ENCODE measurements at regions not wholly inside any gene's neighbourhood (a gene's known extent, or its start where the extent isn't known, plus 50 kb on each side); places are given as distances from the start of the nearest gene placed in this dataset.
A peak's percentile ranks its signal among the peaks of the same experiment; 100 is the strongest.

GRCh38 chr2:185074156-185074555 is 475.8 kb downstream of the ZNF804A start (continued):
- TF ChIP-seq IRF3 (IDR thresholded peaks at IDR 0.05; ENCODE audit: low read depth, low read length) (no peak), RCOR1 (IDR thresholded peaks at IDR 0.05; ENCODE audit: low read length) (no peak)

GRCh38 chr2:185082749-185083148 is 484.4 kb downstream of the ZNF804A start:
- 63% methylated on average over 3 of the region's 3 CpGs for WGBS (ENCODE audit: low lambda C conversion rate)

GRCh38 chr2:185108588-185108987 is 510.3 kb downstream of the ZNF804A start:
- no peak for DNase-seq
- Histone ChIP-seq H3K9ac (no peak overlapping the region), H3K79me2 (ENCODE audit: insufficient read depth) (no peaks in the 10 kb centered on the region), H3K36me3 (replicated peaks in 1 of 2; ENCODE audit: control insufficient read depth in 1 of 2, insufficient read depth in 2 of 2, low read length in 1 of 2) (no peaks in the 10 kb centered on the region), H3K27me3 (ENCODE audit: insufficient read depth) (no peaks in the 10 kb centered on the region), H3K9me2 (no peaks in the 10 kb centered on the region), H2AFZ (ENCODE audit: low read depth) (no peak overlapping the region), H3K4me1 (ENCODE audit: control insufficient read depth in 1 of 2, insufficient read depth in 2 of 2, low read depth in 1 of 2, low read length in 1 of 2) (no peaks in the 10 kb centered on the region), H3K27ac (ENCODE audit: low read depth in 2 of 2, low read length in 1 of 2) (no peak overlapping the region), H3K9me3 (no peaks in the 10 kb centered on the region), H3K4me3 (ENCODE audit: low read depth in 2 of 2, low read length in 1 of 2) (no peak overlapping the region), H3K4me2 (no peak overlapping the region), H4K20me1 (ENCODE audit: insufficient read depth) (no peaks in the 10 kb centered on the region), H3F3A (replicated peaks; ENCODE audit: insufficient read depth) (no peaks in the 10 kb centered on the region)
- TF ChIP-seq RAD21 (IDR thresholded peaks at IDR 0.05; ENCODE audit: low read length) (peak; percentile 54), POLR2AphosphoS5 (IDR thresholded peaks at IDR 0.05; ENCODE audit: low read depth, low read length) (no peak)
- ChIA-PET CTCF (no interaction called here), POLR2A (no interaction called here)
- 24% methylated on average over 2 of the region's 2 CpGs for WGBS (ENCODE audit: low lambda C conversion rate)

More at GRCh38 chr2:185082749-185083148, 484.4 kb downstream of the ZNF804A start:
- Histone ChIP-seq H2AFZ (ENCODE audit: low read depth) (no peak overlapping the region), H3K9me3 (no peaks in the 10 kb centered on the region), H3K27me3 (ENCODE audit: insufficient read depth) (no peaks in the 10 kb centered on the region), H3K9me2 (no peaks in the 10 kb centered on the region), H3F3A (replicated peaks; ENCODE audit: insufficient read depth) (no peaks in the 10 kb centered on the region), H3K4me3 (ENCODE audit: low read depth in 2 of 2, low read length in 1 of 2) (no peak overlapping the region), H3K36me3 (replicated peaks in 1 of 2; ENCODE audit: control insufficient read depth in 1 of 2, insufficient read depth in 2 of 2, low read length in 1 of 2) (no peaks in the 10 kb centered on the region), H3K27ac (ENCODE audit: low read depth in 2 of 2, low read length in 1 of 2) (no peak overlapping the region), H3K9ac (no peak overlapping the region), H3K4me2 (no peak overlapping the region), H3K79me2 (ENCODE audit: insufficient read depth) (no peaks in the 10 kb centered on the region), H3K4me1 (ENCODE audit: control insufficient read depth in 1 of 2, insufficient read depth in 2 of 2, low read depth in 1 of 2, low read length in 1 of 2) (no peaks in the 10 kb centered on the region), H4K20me1 (ENCODE audit: insufficient read depth) (no peaks in the 10 kb centered on the region)
- TF ChIP-seq RFX5 (IDR thresholded peaks at IDR 0.05; ENCODE audit: low read length) (no peak), FOXM1 (IDR thresholded peaks at IDR 0.05; ENCODE audit: low read depth) (no peak), SMC3 (IDR thresholded peaks at IDR 0.05; ENCODE audit: low read depth, low read length) (no peak), USF1 (IDR thresholded peaks at IDR 0.05; ENCODE audit: borderline replicate concordance, low read depth) (no peak), GATA2 (CRISPR knock-in tag; IDR thresholded peaks at IDR 0.05) (no peak), RCOR1 (IDR thresholded peaks at IDR 0.05; ENCODE audit: low read length) (no peak), ZBTB33 (IDR thresholded peaks at IDR 0.05; ENCODE audit: borderline replicate concordance, low read depth) (no peak)
- ChIA-PET POLR2A (no interaction called here), CTCF (no interaction called here)
- no peak for DNase-seq
